ENCODE measurements at regions not wholly inside any gene's neighbourhood (a gene's known extent, or its start where the extent isn't known, plus 50 kb on each side); places are given as distances from the start of the nearest gene placed in this dataset.

- TF ChIP-seq CTCF (IDR thresholded peaks at IDR 0.05; ENCODE audit: extremely low read depth, missing control alignments) = no peak
- DNase-seq (ENCODE audit: low spot score) = no peak
Measured at GRCh38 chr3:106329521-106329920, 460.7 kb upstream of the CBLB start.

GRCh38 chr3:106331636-106332035, 462.8 kb upstream of the CBLB start:
- no peak for TF ChIP-seq CTCF (IDR thresholded peaks at IDR 0.05; ENCODE audit: extremely low read depth, missing control alignments)
- DNase-seq (ENCODE audit: low spot score) = no peak

- no peak for DNase-seq (ENCODE audit: low spot score)
Measured at GRCh38 chr3:106332129-106332528, 463.3 kb upstream of the CBLB start.

GRCh38 chr3:106332884-106333283, 464.1 kb upstream of the CBLB start:
- DNase-seq (ENCODE audit: low spot score) = no peak
- TF ChIP-seq CTCF (IDR thresholded peaks at IDR 0.05; ENCODE audit: extremely low read depth, missing control alignments) = no peak

More at GRCh38 chr3:106332129-106332528, 463.3 kb upstream of the CBLB start:
- TF ChIP-seq CTCF (IDR thresholded peaks at IDR 0.05; ENCODE audit: extremely low read depth, missing control alignments) = no peak

- DNase-seq (ENCODE audit: low spot score) = no peak
- TF ChIP-seq CTCF (IDR thresholded peaks at IDR 0.05; ENCODE audit: extremely low read depth, missing control alignments) = no peak
Measured at GRCh38 chr3:106333911-106334618, 465.3 kb upstream of the CBLB start.

- no peak for DNase-seq (ENCODE audit: low spot score)
- no peak for TF ChIP-seq CTCF (IDR thresholded peaks at IDR 0.05; ENCODE audit: extremely low read depth, missing control alignments)
Measured at GRCh38 chr3:106336619-106337018, 467.8 kb upstream of the CBLB start.

GRCh38 chr3:106337116-106337515, 468.3 kb upstream of the CBLB start:
- DNase-seq (ENCODE audit: low spot score) = no peak
- TF ChIP-seq CTCF (IDR thresholded peaks at IDR 0.05; ENCODE audit: extremely low read depth, missing control alignments) = no peak

All from GM20000 (cell line).